DND-41 (cell line): ENCODE measurements at regions not wholly inside any gene's neighbourhood (a gene's known extent, or its start where the extent isn't known, plus 50 kb on each side); places are given as distances from the start of the nearest gene placed in this dataset.
"Not testable (repeated sequence)": the region's sequence is repeated elsewhere in the genome, so short reads cannot be mapped to it uniquely, and the experiment has no call there.

Source experiments
- ATAC-seq: fragments of 200-7000 bp; cut with Tn5 transposase; 3 replicates; pipeline ENCODE4 v1.9.1; 2021; ENCODE audit warnings: low read depth; ENCODE audit not compliant: insufficient read depth
- DNase-seq: peaks from one replicate; pipeline ENCODE4 v3.0.0-alpha.2; 2020
- H2AFZ ChIP-seq: 2 replicates; pipeline ENCODE4 v1.6.0; 2012; ENCODE audit warnings: low read depth, low read length
- H3K27ac ChIP-seq: 2 replicates; pipeline ENCODE4 v1.5.1; 2012; ENCODE audit warnings: low read length, inconsistent platforms
- H3K27me3 ChIP-seq: fragments of 200-600 bp; sonication (generic); 2 replicates; pipeline ENCODE4 v1.6.0; 2012; ENCODE audit warnings: low read length, mild to moderate bottlenecking, inconsistent platforms; ENCODE audit not compliant: insufficient read depth, poor library complexity
- H3K36me3 ChIP-seq: 2 replicates; pipeline ENCODE4 v1.5.1; 2012; ENCODE audit warnings: low read length, inconsistent platforms; ENCODE audit not compliant: insufficient read depth
- H3K4me1 ChIP-seq: 2 replicates; pipeline ENCODE4 v1.5.1; 2012; ENCODE audit warnings: mild to moderate bottlenecking, low read length; ENCODE audit not compliant: insufficient read depth
- H3K4me2 ChIP-seq: 2 replicates; pipeline ENCODE4 v1.6.0; 2012; ENCODE audit warnings: mild to moderate bottlenecking, moderate library complexity, low read length, inconsistent platforms; ENCODE audit not compliant: insufficient read depth
- H3K4me3 ChIP-seq, 2 experiments: fragments of 200-600 bp in 1 of 2; shearing (Covaris generic) in 1 of 2; 2 replicates each; pipeline ENCODE4 v1.5.1; 2012 to 2016; ENCODE audit warnings: inconsistent platforms in 2 of 2, low read length in 2 of 2, mild to moderate bottlenecking in 2 of 2, low read depth in 1 of 2, moderate library complexity in 1 of 2
- H3K79me2 ChIP-seq: 2 replicates; pipeline ENCODE4 v1.6.0; 2012; ENCODE audit warnings: low read length, inconsistent platforms; ENCODE audit not compliant: insufficient read depth
- H3K9ac ChIP-seq: 2 replicates; pipeline ENCODE4 v1.6.0; 2012; ENCODE audit warnings: low read depth, mild to moderate bottlenecking, inconsistent platforms, low read length, moderate library complexity
- H3K9me3 ChIP-seq: 2 replicates; pipeline ENCODE4 v1.5.1; 2012; ENCODE audit warnings: low read length, moderate library complexity, mild to moderate bottlenecking, inconsistent platforms; ENCODE audit not compliant: insufficient read depth, severe bottlenecking
- H4K20me1 ChIP-seq: 2 replicates; pipeline ENCODE4 v1.6.0; 2012; ENCODE audit warnings: low read length; ENCODE audit not compliant: insufficient read depth
- CTCF ChIP-seq: IDR thresholded peaks from 2 replicates; pipeline ENCODE4 v1.5.1; 2012; ENCODE audit warnings: borderline replicate concordance, low read length, moderate library complexity, mild to moderate bottlenecking; ENCODE audit not compliant: poor library complexity, severe bottlenecking; ENCODE audit errors: extremely low read depth
- EZH2 ChIP-seq: IDR thresholded peaks from 3 replicates; pipeline ENCODE4 v1.6.1; 2012; ENCODE audit warnings: borderline replicate concordance, low read depth, mild to moderate bottlenecking, moderate library complexity, low read length, inconsistent platforms; ENCODE audit not compliant: severe bottlenecking

GRCh38 chr22:22193923-22194322 lies 50.7 kb upstream of the VPREB1 start:
- Histone ChIP-seq H3K4me1 (peaks cover 5% of the 10 kb centered on the region; the same call in 1 of the 2 replicates), H4K20me1 (no peaks in the 10 kb centered on the region), H3K4me3 (no peak overlapping the region), H3K79me2 (no peaks in the 10 kb centered on the region), H3K27ac (no peak overlapping the region), H3K9me3 (no peaks in the 10 kb centered on the region), H2AFZ (no peak overlapping the region), H3K9ac (no peak overlapping the region), H3K27me3 (no peaks in the 10 kb centered on the region), H3K36me3 (no peaks in the 10 kb centered on the region), H3K4me2 (no peak overlapping the region)
- DNase-seq (no peak), ATAC-seq (no peak)
- no peak for TF ChIP-seq CTCF
- TF ChIP-seq EZH2 = no peak

GRCh38 chr22:22193462-22193861 lies 51.1 kb upstream of the VPREB1 start:
- H3K27ac ChIP-seq, H3K36me3 ChIP-seq, H3K9me3 ChIP-seq, ATAC-seq, H3K4me3 ChIP-seq, H4K20me1 ChIP-seq, H3K79me2 ChIP-seq, H3K27me3 ChIP-seq, H3K9ac ChIP-seq, H3K4me2 ChIP-seq, DNase-seq, H3K4me1 ChIP-seq, H2AFZ ChIP-seq: not testable (repeated sequence)

GRCh38 chr22:22193006-22193405 lies 51.6 kb upstream of the VPREB1 start:
- H3K9ac ChIP-seq, H3K4me3 ChIP-seq, H3K4me1 ChIP-seq, H3K27ac ChIP-seq, H3K36me3 ChIP-seq, H4K20me1 ChIP-seq, H3K79me2 ChIP-seq, DNase-seq, H3K4me2 ChIP-seq, ATAC-seq, H3K27me3 ChIP-seq, H3K9me3 ChIP-seq, H2AFZ ChIP-seq: not testable (repeated sequence)

GRCh38 chr22:22189796-22190195 lies 54.8 kb upstream of the VPREB1 start:
- H3K9me3 ChIP-seq, H4K20me1 ChIP-seq, H3K27me3 ChIP-seq, H3K36me3 ChIP-seq, H3K27ac ChIP-seq, H3K9ac ChIP-seq, H3K4me2 ChIP-seq, ATAC-seq, H3K79me2 ChIP-seq, H3K4me1 ChIP-seq, H2AFZ ChIP-seq, DNase-seq, H3K4me3 ChIP-seq: not testable (repeated sequence)

- DNase-seq, H3K79me2 ChIP-seq, H4K20me1 ChIP-seq, H3K36me3 ChIP-seq, H3K9me3 ChIP-seq, H3K27me3 ChIP-seq, ATAC-seq, H3K9ac ChIP-seq, H3K4me2 ChIP-seq, H2AFZ ChIP-seq, H3K27ac ChIP-seq, H3K4me3 ChIP-seq, H3K4me1 ChIP-seq: not testable (repeated sequence)
Measured at GRCh38 chr22:22187863-22188262, 56.7 kb upstream of the VPREB1 start.
